ENCODE measurements at regions not wholly inside any gene's neighbourhood (a gene's known extent, or its start where the extent isn't known, plus 50 kb on each side); places are given as distances from the start of the nearest gene placed in this dataset.

DNA sequence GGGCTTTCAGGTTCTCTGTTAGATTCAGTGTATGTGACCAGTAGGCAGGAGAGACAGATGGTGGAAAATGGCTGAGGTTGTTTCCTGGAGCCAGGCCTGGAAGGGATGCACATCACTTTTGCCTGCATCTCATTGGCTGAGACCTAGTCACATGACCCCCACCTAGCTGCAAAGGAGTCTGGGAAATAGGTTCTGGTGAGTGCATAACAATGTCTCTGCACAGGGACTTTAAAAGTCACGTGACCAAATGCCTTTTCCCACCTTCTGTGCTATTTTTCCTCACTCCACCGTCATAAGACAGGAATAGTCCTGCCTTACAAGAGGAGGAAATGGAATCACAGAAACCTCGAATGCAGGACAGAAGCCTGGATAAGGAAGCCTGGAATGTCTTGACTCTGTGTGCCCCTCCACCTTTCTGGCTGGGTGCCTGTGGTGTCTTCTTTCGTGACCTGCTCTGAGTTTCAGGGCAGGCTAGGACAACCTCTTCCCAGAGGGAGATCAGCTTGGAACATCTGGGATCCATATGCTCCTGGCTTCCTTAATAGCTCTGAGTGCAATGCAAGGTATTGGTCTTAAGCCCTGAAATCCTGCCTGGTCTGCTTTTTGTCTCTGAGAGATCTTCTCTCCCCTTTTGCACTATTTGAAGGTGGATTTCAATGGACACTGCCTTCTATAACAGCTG is 139.9 kb upstream of the ZNF438 start:
- Histone ChIP-seq H3K9ac (ENCODE audit: low read depth, low read length, poor library complexity) (no peak overlapping the region), H3K18ac (ENCODE audit: low read length) (no peak overlapping the region), H3K36me3 (replicated peaks in 1 of 2; ENCODE audit: control insufficient read depth in 2 of 2, insufficient read depth in 2 of 2, low read length in 2 of 2) (no peaks in the 10 kb centered on the region), H3K4me1 (ENCODE audit: control insufficient read depth in 2 of 2, insufficient read depth in 1 of 2, low read depth in 1 of 2, low read length in 2 of 2) (no peaks in the 10 kb centered on the region), H3K4ac (ENCODE audit: low read length) (no peak overlapping the region), H4K8ac (ENCODE audit: low read depth, low read length) (no peak overlapping the region), H2BK12ac (ENCODE audit: low read length) (no peak overlapping the region), H2BK15ac (ENCODE audit: low read length) (no peak overlapping the region), H2BK5ac (ENCODE audit: low read length) (no peak overlapping the region), H3K27ac (replicated peaks; ENCODE audit: low read length) (no peak overlapping the region), H3K4me2 (ENCODE audit: insufficient read depth, low read length, poor library complexity, severe bottlenecking) (no peak overlapping the region), H3K14ac (ENCODE audit: low read length) (no peak overlapping the region), H3K27me3 (ENCODE audit: control insufficient read depth in 3 of 3, insufficient read depth in 3 of 3, low read depth in 1 of 3, low read length in 3 of 3) (no peaks in the 10 kb centered on the region), H4K91ac (ENCODE audit: low read depth, low read length, poor library complexity) (no peak overlapping the region), H2BK120ac (ENCODE audit: low read depth, low read length) (no peak overlapping the region), H3K9me3 (replicated peaks in 1 of 2; ENCODE audit: control insufficient read depth in 2 of 2, insufficient read depth in 1 of 2, low read depth in 1 of 2, low read length in 2 of 2) (peaks cover 8 to 15% of the 10 kb centered on the region in 2 donors), H2AK5ac (ENCODE audit: low read depth, low read length) (no peak overlapping the region), H3K79me1 (ENCODE audit: low read depth, low read length) (no peaks in the 10 kb centered on the region), H3K4me3 (ENCODE audit: low read length in 2 of 2) (no peak overlapping the region), H2AFZ (ENCODE audit: low read length) (no peak overlapping the region), H3K23ac (ENCODE audit: low read depth, low read length, poor library complexity) (no peak overlapping the region)
- no CpG with 5 or more reads among the region's 4 CpGs for WGBS, 2 donors (ENCODE audit: extremely low coverage in 2 of 2, insufficient read length in 2 of 2, insufficient replicate concordance in 1 of 2)
- no peak for DNase-seq (ENCODE audit: low spot score)

DNA sequence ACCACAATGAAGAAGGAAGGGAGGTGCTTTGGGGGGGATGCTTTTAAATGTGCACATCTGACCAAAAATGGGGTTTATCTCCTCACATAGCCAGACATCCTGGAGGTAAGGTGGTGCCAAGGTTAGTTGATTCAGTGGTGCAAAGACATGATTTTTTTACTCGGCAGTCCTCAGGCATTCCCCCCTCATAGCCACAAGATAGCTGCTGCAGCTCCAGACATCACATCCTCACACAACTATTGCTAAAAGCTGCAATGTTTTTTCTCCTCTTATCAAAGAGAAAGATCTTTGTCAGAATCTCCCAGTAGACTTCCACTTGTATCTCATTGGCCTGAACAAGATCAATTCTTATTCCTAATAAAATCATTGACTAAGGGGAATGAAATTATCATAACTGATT is 141.3 kb upstream of the ZNF438 start:
- no peak overlapping the region for H4K8ac ChIP-seq (ENCODE audit: low read depth, low read length)
- no peak overlapping the region for H4K91ac ChIP-seq (ENCODE audit: low read depth, low read length, poor library complexity)
- no peak overlapping the region for H3K27ac ChIP-seq (replicated peaks; ENCODE audit: low read length)
- no peak overlapping the region for H3K4ac ChIP-seq (ENCODE audit: low read length)
- H2BK5ac ChIP-seq (ENCODE audit: low read length): no peak overlapping the region
- WGBS, 2 donors (ENCODE audit: extremely low coverage in 2 of 2, insufficient read length in 2 of 2, insufficient replicate concordance in 1 of 2): no CpG with 5 or more reads among the region's 1 CpG
- H3K23ac ChIP-seq (ENCODE audit: low read depth, low read length, poor library complexity): no peak overlapping the region
- no peak overlapping the region for H2BK120ac ChIP-seq (ENCODE audit: low read depth, low read length)
- no peaks in the 10 kb centered on the region for H3K27me3 ChIP-seq (ENCODE audit: control insufficient read depth in 3 of 3, insufficient read depth in 3 of 3, low read depth in 1 of 3, low read length in 3 of 3)
- H3K9me3 ChIP-seq (replicated peaks in 1 of 2; ENCODE audit: control insufficient read depth in 2 of 2, insufficient read depth in 1 of 2, low read depth in 1 of 2, low read length in 2 of 2): peaks cover 8 to 15% of the 10 kb centered on the region in 2 donors
- H3K14ac ChIP-seq (ENCODE audit: low read length): no peak overlapping the region
- no peak overlapping the region for H2AFZ ChIP-seq (ENCODE audit: low read length)
- H3K9ac ChIP-seq (ENCODE audit: low read depth, low read length, poor library complexity): no peak overlapping the region
- no peaks in the 10 kb centered on the region for H3K79me1 ChIP-seq (ENCODE audit: low read depth, low read length)
- H3K4me1 ChIP-seq (ENCODE audit: control insufficient read depth in 2 of 2, insufficient read depth in 1 of 2, low read depth in 1 of 2, low read length in 2 of 2): no peaks in the 10 kb centered on the region
- no peak for DNase-seq (ENCODE audit: low spot score)
- H3K4me2 ChIP-seq (ENCODE audit: insufficient read depth, low read length, poor library complexity, severe bottlenecking): no peak overlapping the region
- H2AK5ac ChIP-seq (ENCODE audit: low read depth, low read length): no peak overlapping the region
- H3K18ac ChIP-seq (ENCODE audit: low read length): no peak overlapping the region
- H2BK15ac ChIP-seq (ENCODE audit: low read length): no peak overlapping the region
- no peaks in the 10 kb centered on the region for H3K36me3 ChIP-seq (replicated peaks in 1 of 2; ENCODE audit: control insufficient read depth in 2 of 2, insufficient read depth in 2 of 2, low read length in 2 of 2)
- no peak overlapping the region for H3K4me3 ChIP-seq (ENCODE audit: low read length in 2 of 2)
- no peak overlapping the region for H2BK12ac ChIP-seq (ENCODE audit: low read length)

DNA sequence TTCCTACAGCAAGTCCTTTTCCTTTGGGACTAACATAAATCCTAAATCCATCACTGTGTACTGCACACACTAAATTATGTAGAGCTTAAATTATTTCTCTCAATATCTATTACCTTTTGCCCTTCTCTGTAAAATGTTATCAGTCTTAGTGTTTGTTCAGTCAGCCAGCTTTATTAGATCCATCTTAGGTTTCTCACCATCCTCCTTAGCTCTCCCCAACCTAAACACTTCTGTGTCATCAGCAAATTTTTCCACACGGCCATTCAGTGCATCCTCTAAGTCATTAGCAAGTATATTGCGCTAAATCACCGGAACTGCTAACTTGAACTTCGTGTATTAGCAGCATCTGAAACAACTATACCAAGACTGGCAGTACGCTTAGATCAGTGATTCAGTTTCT is 142.1 kb upstream of the ZNF438 start:
- Histone ChIP-seq H3K4ac (ENCODE audit: low read length) (no peak overlapping the region), H3K9me3 (replicated peaks in 1 of 2; ENCODE audit: control insufficient read depth in 2 of 2, insufficient read depth in 1 of 2, low read depth in 1 of 2, low read length in 2 of 2) (peaks cover 8 to 15% of the 10 kb centered on the region in 2 donors), H4K91ac (ENCODE audit: low read depth, low read length, poor library complexity) (no peak overlapping the region), H3K36me3 (replicated peaks in 1 of 2; ENCODE audit: control insufficient read depth in 2 of 2, insufficient read depth in 2 of 2, low read length in 2 of 2) (no peaks in the 10 kb centered on the region), H3K23ac (ENCODE audit: low read depth, low read length, poor library complexity) (no peak overlapping the region), H2BK5ac (ENCODE audit: low read length) (no peak overlapping the region), H3K27ac (replicated peaks; ENCODE audit: low read length) (no peak overlapping the region), H2AFZ (ENCODE audit: low read length) (no peak overlapping the region), H3K4me3 (ENCODE audit: low read length in 2 of 2) (no peak overlapping the region), H2BK15ac (ENCODE audit: low read length) (no peak overlapping the region), H3K18ac (ENCODE audit: low read length) (no peak overlapping the region), H3K14ac (ENCODE audit: low read length) (no peak overlapping the region), H2BK12ac (ENCODE audit: low read length) (no peak overlapping the region), H3K4me1 (ENCODE audit: control insufficient read depth in 2 of 2, insufficient read depth in 1 of 2, low read depth in 1 of 2, low read length in 2 of 2) (no peaks in the 10 kb centered on the region), H2AK5ac (ENCODE audit: low read depth, low read length) (no peak overlapping the region), H3K4me2 (ENCODE audit: insufficient read depth, low read length, poor library complexity, severe bottlenecking) (no peak overlapping the region), H4K8ac (ENCODE audit: low read depth, low read length) (no peak overlapping the region), H3K9ac (ENCODE audit: low read depth, low read length, poor library complexity) (no peak overlapping the region), H3K79me1 (ENCODE audit: low read depth, low read length) (no peaks in the 10 kb centered on the region), H2BK120ac (ENCODE audit: low read depth, low read length) (no peak overlapping the region), H3K27me3 (ENCODE audit: control insufficient read depth in 3 of 3, insufficient read depth in 3 of 3, low read depth in 1 of 3, low read length in 3 of 3) (no peaks in the 10 kb centered on the region)
- no CpG with 5 or more reads among the region's 5 CpGs for WGBS, 2 donors (ENCODE audit: extremely low coverage in 2 of 2, insufficient read length in 2 of 2, insufficient replicate concordance in 1 of 2)
- no peak for DNase-seq (ENCODE audit: low spot score)

DNA sequence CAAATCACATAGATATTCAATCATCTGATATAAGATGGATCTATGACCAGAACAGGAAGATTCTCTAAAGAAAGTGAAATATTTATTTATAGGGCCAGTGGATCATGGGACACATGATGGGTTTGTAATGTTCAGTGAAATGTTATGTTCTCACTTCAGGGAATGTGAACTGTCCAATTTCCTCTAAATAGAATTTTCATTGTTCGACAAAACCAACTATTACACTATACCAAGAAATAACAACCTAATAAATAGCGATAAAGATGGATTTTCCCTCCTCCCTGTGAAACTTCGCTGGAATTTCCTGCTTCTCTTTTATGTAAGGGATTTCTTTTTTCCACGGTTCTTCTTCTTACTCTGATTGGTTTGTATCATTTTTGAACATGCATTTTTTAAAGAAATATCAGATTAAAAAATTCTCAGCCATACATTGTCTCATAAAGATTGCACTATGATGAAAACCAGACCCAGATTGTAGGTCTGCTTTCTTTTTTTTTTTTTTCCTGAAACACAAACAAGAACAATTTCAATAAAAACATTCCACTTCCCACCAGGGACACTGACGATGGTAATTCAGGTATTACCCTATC is 139.8 kb upstream of the ZEB1 start:
- Histone ChIP-seq H3K23ac (ENCODE audit: low read depth, low read length, poor library complexity) (no peak overlapping the region), H2AFZ (ENCODE audit: low read length) (no peak overlapping the region), H3K4ac (ENCODE audit: low read length) (no peak overlapping the region), H3K9ac (ENCODE audit: low read depth, low read length, poor library complexity) (no peak overlapping the region), H2BK12ac (ENCODE audit: low read length) (no peak overlapping the region), H4K91ac (ENCODE audit: low read depth, low read length, poor library complexity) (no peak overlapping the region), H2BK15ac (ENCODE audit: low read length) (no peak overlapping the region), H3K4me2 (ENCODE audit: insufficient read depth, low read length, poor library complexity, severe bottlenecking) (no peak overlapping the region), H3K14ac (ENCODE audit: low read length) (no peak overlapping the region), H4K8ac (ENCODE audit: low read depth, low read length) (no peak overlapping the region), H3K27ac (replicated peaks; ENCODE audit: low read length) (no peak overlapping the region), H3K79me1 (ENCODE audit: low read depth, low read length) (no peaks in the 10 kb centered on the region), H2AK5ac (ENCODE audit: low read depth, low read length) (no peak overlapping the region), H3K27me3 (ENCODE audit: control insufficient read depth in 3 of 3, insufficient read depth in 3 of 3, low read depth in 1 of 3, low read length in 3 of 3) (no peaks in the 10 kb centered on the region), H2BK5ac (ENCODE audit: low read length) (no peak overlapping the region), H3K4me3 (ENCODE audit: low read length in 2 of 2) (no peak overlapping the region), H2BK120ac (ENCODE audit: low read depth, low read length) (no peak overlapping the region), H3K18ac (ENCODE audit: low read length) (no peak overlapping the region), H3K36me3 (replicated peaks in 1 of 2; ENCODE audit: control insufficient read depth in 2 of 2, insufficient read depth in 2 of 2, low read length in 2 of 2) (no peaks in the 10 kb centered on the region), H3K4me1 (ENCODE audit: control insufficient read depth in 2 of 2, insufficient read depth in 1 of 2, low read depth in 1 of 2, low read length in 2 of 2) (no peaks in the 10 kb centered on the region), H3K9me3 (replicated peaks in 1 of 2; ENCODE audit: control insufficient read depth in 2 of 2, insufficient read depth in 1 of 2, low read depth in 1 of 2, low read length in 2 of 2) (peaks cover 0 to 8% of the 10 kb centered on the region in 2 donors)
- no peak for DNase-seq (ENCODE audit: low spot score)
- WGBS, 2 donors (ENCODE audit: extremely low coverage in 2 of 2, insufficient read length in 2 of 2, insufficient replicate concordance in 1 of 2): no CpG with 5 or more reads among the region's 5 CpGs
